NCI-H82 treated with DMSO at 0.1 percent for 48 hours (cell line): ENCODE measurements at regions not wholly inside any gene's neighbourhood (a gene's known extent, or its start where the extent isn't known, plus 50 kb on each side); places are given as distances from the start of the nearest gene placed in this dataset.
A peak's percentile ranks its signal among the peaks of the same experiment; 100 is the strongest.

Experiments
- DNase-seq: peaks from one replicate; lab custom pipeline; 2025; ENCODE audit not compliant: unreplicated experiment; lab: John Stamatoyannopoulos, UW

GRCh38 chr7:35508623-35509400 lies 186.1 kb downstream of the HERPUD2 start:
- DNase-seq: no peak

GRCh38 chr7:35505066-35505465 lies 189.9 kb downstream of the HERPUD2 start:
- no peak for DNase-seq

GRCh38 chr7:35504365-35504764 lies 190.6 kb downstream of the HERPUD2 start:
- no peak for DNase-seq

GRCh38 chr7:35501681-35502080 lies 193.3 kb downstream of the HERPUD2 start:
- DNase-seq: no peak

- no peak for DNase-seq
Measured at GRCh38 chr7:35499226-35499625, 195.7 kb downstream of the HERPUD2 start.

- DNase-seq: no peak
Measured at GRCh38 chr7:35498416-35498815, 196.5 kb downstream of the HERPUD2 start.

GRCh38 chr7:35495844-35496243 lies 199.1 kb downstream of the HERPUD2 start:
- peak; percentile 53 for DNase-seq

- DNase-seq: peak; percentile 60
Measured at GRCh38 chr7:35495377-35495776, 199.6 kb downstream of the HERPUD2 start.

- DNase-seq: no peak
Measured at GRCh38 chr7:35494407-35494806, 200.5 kb downstream of the HERPUD2 start.

- DNase-seq: peak; percentile 13
Measured at GRCh38 chr7:35492451-35493175, 202.3 kb downstream of the HERPUD2 start.

- DNase-seq: no peak
Measured at GRCh38 chr7:35491233-35491632, 203.7 kb downstream of the HERPUD2 start.

- no peak for DNase-seq
Measured at GRCh38 chr7:35487841-35488240, 207.1 kb downstream of the HERPUD2 start.

GRCh38 chr7:35487402-35487801 lies 207.5 kb downstream of the HERPUD2 start:
- DNase-seq: no peak

- no peak for DNase-seq
Measured at GRCh38 chr7:35485436-35485835, 209.5 kb downstream of the HERPUD2 start.

- DNase-seq: no peak
Measured at GRCh38 chr7:35483568-35483967, 211.4 kb downstream of the HERPUD2 start.

GRCh38 chr7:35482231-35482630 lies 212.7 kb downstream of the HERPUD2 start:
- no peak for DNase-seq

GRCh38 chr7:35480806-35481205 lies 214.1 kb downstream of the HERPUD2 start:
- DNase-seq: no peak

GRCh38 chr7:35477609-35478008 lies 217.3 kb downstream of the HERPUD2 start:
- no peak for DNase-seq

GRCh38 chr7:35474100-35474499 lies 220.2 kb upstream of the TBX20 start:
- DNase-seq: no peak

- no peak for DNase-seq
Measured at GRCh38 chr7:35468606-35469005, 214.7 kb upstream of the TBX20 start.

GRCh38 chr7:35467456-35467978 lies 213.6 kb upstream of the TBX20 start:
- DNase-seq: no peak

GRCh38 chr7:35465791-35466336 lies 212.0 kb upstream of the TBX20 start:
- DNase-seq: no peak
